Effector memory CD8-positive, alpha-beta T cell (primary cell): ENCODE measurements at regions not wholly inside any gene's neighbourhood (a gene's known extent, or its start where the extent isn't known, plus 50 kb on each side); places are given as distances from the start of the nearest gene placed in this dataset.

ENCODE experiments used
- ATAC-seq: fragments of 150-1000 bp; cut with Tn5 transposase; replicated peaks from 2 replicates; pipeline ENCODE4 v1.10.0; 2021; ENCODE audit warnings: mild to moderate bottlenecking, moderate library complexity
- DNase-seq, 3 experiments: peaks; one replicate each; pipeline ENCODE4 v3.0.0; 2021
- H3K27ac Mint-ChIP-seq, 2 donors: one replicate each; pipeline ENCODE4 v1.8.0; 2022; ENCODE audit warnings: mild to moderate bottlenecking in 2 of 2, mixed read lengths in 2 of 2, moderate library complexity in 2 of 2
- H3K27me3 Mint-ChIP-seq, 2 donors: one replicate each; pipeline ENCODE4 v1.8.0; 2022; ENCODE audit warnings: mixed read lengths in 2 of 2
- H3K36me3 Mint-ChIP-seq: one replicate; pipeline ENCODE4 v1.8.0; 2022; ENCODE audit warnings: mild to moderate bottlenecking, moderate library complexity, mixed read lengths; ENCODE audit not compliant: insufficient read depth
- H3K4me1 Mint-ChIP-seq, 2 donors: one replicate each; pipeline ENCODE4 v1.8.0; 2022; ENCODE audit warnings: low read depth in 2 of 2, mixed read lengths in 2 of 2
- H3K4me3 Mint-ChIP-seq, 2 donors: one replicate each; pipeline ENCODE4 v1.8.0; 2022; ENCODE audit warnings: mild to moderate bottlenecking in 2 of 2, mixed read lengths in 2 of 2, moderate library complexity in 2 of 2
- H3K9me3 Mint-ChIP-seq, 2 donors: one replicate each; pipeline ENCODE4 v1.8.0; 2022; ENCODE audit warnings: mixed read lengths in 2 of 2

GRCh38 chr20:60901831-60902230 is 350.2 kb upstream of the CDH4 start:
- Mint-ChIP-seq H3K4me3 (no peak overlapping the region), H3K9me3 (peaks cover 2 to 5% of the 10 kb centered on the region in 2 donors), H3K4me1 (no peaks in the 10 kb centered on the region), H3K27me3 (no peaks in the 10 kb centered on the region), H3K27ac (no peak overlapping the region), H3K36me3 (no peaks in the 10 kb centered on the region)
- no peak for DNase-seq
- ATAC-seq = no peak

GRCh38 chr20:60903325-60903971 is 348.6 kb upstream of the CDH4 start:
- ATAC-seq (no peak), DNase-seq (no peak)
- H3K27me3 Mint-ChIP-seq = no peaks in the 10 kb centered on the region
- H3K36me3 Mint-ChIP-seq = no peaks in the 10 kb centered on the region
- no peak overlapping the region for H3K27ac Mint-ChIP-seq
- no peaks in the 10 kb centered on the region for H3K4me1 Mint-ChIP-seq
- H3K9me3 Mint-ChIP-seq = peaks cover 2 to 5% of the 10 kb centered on the region in 2 donors
- H3K4me3 Mint-ChIP-seq = no peak overlapping the region

GRCh38 chr20:60904730-60905129 is 347.3 kb upstream of the CDH4 start:
- Mint-ChIP-seq H3K4me1 (no peaks in the 10 kb centered on the region), H3K9me3 (peaks cover 2 to 5% of the 10 kb centered on the region in 2 donors), H3K4me3 (no peak overlapping the region), H3K36me3 (no peaks in the 10 kb centered on the region), H3K27ac (no peak overlapping the region), H3K27me3 (no peaks in the 10 kb centered on the region)
- no peak for ATAC-seq
- no peak for DNase-seq

GRCh38 chr20:60905919-60906318 is 346.1 kb upstream of the CDH4 start:
- no peak overlapping the region for H3K4me3 Mint-ChIP-seq
- H3K4me1 Mint-ChIP-seq = no peaks in the 10 kb centered on the region
- H3K27me3 Mint-ChIP-seq = no peaks in the 10 kb centered on the region
- no peak for ATAC-seq
- H3K27ac Mint-ChIP-seq = no peak overlapping the region
- H3K36me3 Mint-ChIP-seq = no peaks in the 10 kb centered on the region
- H3K9me3 Mint-ChIP-seq = peaks cover 2 to 5% of the 10 kb centered on the region in 2 donors
- DNase-seq = no peak

GRCh38 chr20:60906555-60906954 is 345.5 kb upstream of the CDH4 start:
- no peak overlapping the region for H3K4me3 Mint-ChIP-seq
- H3K36me3 Mint-ChIP-seq = no peaks in the 10 kb centered on the region
- no peak for ATAC-seq
- H3K27ac Mint-ChIP-seq = no peak overlapping the region
- H3K27me3 Mint-ChIP-seq = no peaks in the 10 kb centered on the region
- no peaks in the 10 kb centered on the region for H3K4me1 Mint-ChIP-seq
- H3K9me3 Mint-ChIP-seq = peaks cover 2 to 5% of the 10 kb centered on the region in 2 donors
- DNase-seq = no peak

GRCh38 chr20:60913298-60913697 is 338.8 kb upstream of the CDH4 start:
- H3K27me3 Mint-ChIP-seq = peaks cover 0 to 11% of the 10 kb centered on the region in 2 donors
- H3K9me3 Mint-ChIP-seq = peaks cover 7 to 10% of the 10 kb centered on the region in 2 donors
- ATAC-seq (no peak), DNase-seq (no peak)
- H3K4me1 Mint-ChIP-seq = no peaks in the 10 kb centered on the region
- no peaks in the 10 kb centered on the region for H3K36me3 Mint-ChIP-seq
- no peak overlapping the region for H3K27ac Mint-ChIP-seq
- no peak overlapping the region for H3K4me3 Mint-ChIP-seq

- no peak overlapping the region for H3K27ac Mint-ChIP-seq
- peaks cover 15 to 22% of the 10 kb centered on the region in 2 donors for H3K27me3 Mint-ChIP-seq
- no peak for DNase-seq
- ATAC-seq = no peak
- no peak overlapping the region for H3K4me3 Mint-ChIP-seq
- H3K36me3 Mint-ChIP-seq = no peaks in the 10 kb centered on the region
- H3K4me1 Mint-ChIP-seq = no peaks in the 10 kb centered on the region
- H3K9me3 Mint-ChIP-seq = peaks cover 2 to 7% of the 10 kb centered on the region in 2 donors
Observed at GRCh38 chr20:60921022-60921622, 330.9 kb upstream of the CDH4 start.

GRCh38 chr20:60926831-60927230 is 325.2 kb upstream of the CDH4 start:
- Mint-ChIP-seq H3K4me1 (no peaks in the 10 kb centered on the region), H3K4me3 (no peak overlapping the region), H3K27ac (no peak overlapping the region), H3K27me3 (peaks cover 10 to 29% of the 10 kb centered on the region in 2 donors), H3K36me3 (no peaks in the 10 kb centered on the region), H3K9me3 (peaks cover 0 to 2% of the 10 kb centered on the region in 2 donors)
- ATAC-seq (no peak), DNase-seq (no peak)

- H3K4me3 Mint-ChIP-seq = no peak overlapping the region
- no peak overlapping the region for H3K27ac Mint-ChIP-seq
- DNase-seq (no peak), ATAC-seq (no peak)
- peaks cover 10 to 39% of the 10 kb centered on the region in 2 donors for H3K27me3 Mint-ChIP-seq
- H3K36me3 Mint-ChIP-seq = no peaks in the 10 kb centered on the region
- H3K9me3 Mint-ChIP-seq = peaks cover 0 to 2% of the 10 kb centered on the region in 2 donors
- H3K4me1 Mint-ChIP-seq = no peaks in the 10 kb centered on the region
Observed at GRCh38 chr20:60928341-60928740, 323.7 kb upstream of the CDH4 start.

- Mint-ChIP-seq H3K4me1 (no peaks in the 10 kb centered on the region), H3K9me3 (peaks cover 0 to 2% of the 10 kb centered on the region in 2 donors), H3K36me3 (no peaks in the 10 kb centered on the region), H3K27me3 (peaks cover 10 to 47% of the 10 kb centered on the region in 2 donors), H3K27ac (no peak overlapping the region), H3K4me3 (no peak overlapping the region)
- DNase-seq (no peak), ATAC-seq (no peak)
Observed at GRCh38 chr20:60930023-60930790, 321.9 kb upstream of the CDH4 start.

GRCh38 chr20:60931696-60932095 is 320.4 kb upstream of the CDH4 start:
- DNase-seq = no peak
- H3K4me3 Mint-ChIP-seq = no peak overlapping the region
- H3K27me3 Mint-ChIP-seq = peaks cover 5 to 57% of the 10 kb centered on the region in 2 donors
- ATAC-seq = no peak
- H3K9me3 Mint-ChIP-seq = no peaks in the 10 kb centered on the region
- H3K27ac Mint-ChIP-seq = no peak overlapping the region
- no peaks in the 10 kb centered on the region for H3K4me1 Mint-ChIP-seq
- no peaks in the 10 kb centered on the region for H3K36me3 Mint-ChIP-seq

GRCh38 chr20:60934724-60935123 is 317.3 kb upstream of the CDH4 start:
- Mint-ChIP-seq H3K4me1 (no peaks in the 10 kb centered on the region), H3K36me3 (no peaks in the 10 kb centered on the region), H3K27me3 (peaks cover 0 to 62% of the 10 kb centered on the region in 2 donors), H3K4me3 (no peak overlapping the region), H3K9me3 (no peaks in the 10 kb centered on the region), H3K27ac (no peak overlapping the region)
- no peak for DNase-seq
- ATAC-seq = no peak

- ATAC-seq (no peak), DNase-seq (no peak)
- Mint-ChIP-seq H3K4me1 (no peaks in the 10 kb centered on the region), H3K9me3 (no peaks in the 10 kb centered on the region), H3K27ac (no peak overlapping the region), H3K27me3 (peaks cover 0 to 51% of the 10 kb centered on the region in 2 donors), H3K36me3 (no peaks in the 10 kb centered on the region), H3K4me3 (no peak overlapping the region)
Observed at GRCh38 chr20:60935971-60936370, 316.1 kb upstream of the CDH4 start.

GRCh38 chr20:60937585-60937984 is 314.5 kb upstream of the CDH4 start:
- H3K27ac Mint-ChIP-seq = no peak overlapping the region
- no peaks in the 10 kb centered on the region for H3K36me3 Mint-ChIP-seq
- H3K27me3 Mint-ChIP-seq = peaks cover 0 to 35% of the 10 kb centered on the region in 2 donors
- no peaks in the 10 kb centered on the region for H3K4me1 Mint-ChIP-seq
- H3K9me3 Mint-ChIP-seq = no peaks in the 10 kb centered on the region
- no peak for ATAC-seq
- no peak for DNase-seq
- H3K4me3 Mint-ChIP-seq = no peak overlapping the region
